GM19397 (cell line): ENCODE measurements at regions not wholly inside any gene's neighbourhood (a gene's known extent, or its start where the extent isn't known, plus 50 kb on each side); places are given as distances from the start of the nearest gene placed in this dataset.
A peak's percentile ranks its signal among the peaks of the same experiment; 100 is the strongest.

Source experiments
- ATAC-seq: cut with Tn5 transposase; IDR thresholded peaks from one replicate; pipeline ENCODE4 v1.9.1; 2021; ENCODE audit warnings: mild to moderate bottlenecking, moderate library complexity; ENCODE audit not compliant: unreplicated experiment

- peak; percentile 91 for ATAC-seq
Observed at GRCh38 chr12:27179400-27180214, 64.5 kb upstream of the STK38L start.

- no peak for ATAC-seq
Observed at GRCh38 chr12:27180906-27181505, 63.1 kb upstream of the STK38L start.

GRCh38 chr12:27183342-27183741, 60.7 kb upstream of the STK38L start:
- ATAC-seq: no peak

- ATAC-seq: peak; percentile 81
Observed at GRCh38 chr12:27185234-27186021, 58.7 kb upstream of the STK38L start.

GRCh38 chr12:27186022-27186839, 57.9 kb upstream of the STK38L start:
- no peak for ATAC-seq

- no peak for ATAC-seq
Observed at GRCh38 chr12:27187697-27188096, 56.4 kb upstream of the STK38L start.

GRCh38 chr12:27190761-27191160, 53.3 kb upstream of the STK38L start:
- ATAC-seq: no peak

GRCh38 chr12:27191531-27191930, 52.6 kb upstream of the STK38L start:
- no peak for ATAC-seq

GRCh38 chr12:27192118-27192802, 51.8 kb upstream of the STK38L start:
- no peak for ATAC-seq

GRCh38 chr12:27193106-27193505, 51.0 kb upstream of the STK38L start:
- ATAC-seq: no peak

GRCh38 chr12:27193854-27194544, 50.1 kb upstream of the STK38L start:
- ATAC-seq: no peak
